HG02870 (cell line): ENCODE measurements at regions not wholly inside any gene's neighbourhood (a gene's known extent, or its start where the extent isn't known, plus 50 kb on each side); places are given as distances from the start of the nearest gene placed in this dataset.
"Not testable (repeated sequence)": the region's sequence is repeated elsewhere in the genome, so short reads cannot be mapped to it uniquely, and the experiment has no call there.

Experiments used
- ATAC-seq: cut with Tn5 transposase; IDR thresholded peaks from one replicate; pipeline ENCODE4 v1.9.1; 2021; ENCODE audit warnings: mild to moderate bottlenecking, moderate library complexity; ENCODE audit not compliant: unreplicated experiment

DNA sequence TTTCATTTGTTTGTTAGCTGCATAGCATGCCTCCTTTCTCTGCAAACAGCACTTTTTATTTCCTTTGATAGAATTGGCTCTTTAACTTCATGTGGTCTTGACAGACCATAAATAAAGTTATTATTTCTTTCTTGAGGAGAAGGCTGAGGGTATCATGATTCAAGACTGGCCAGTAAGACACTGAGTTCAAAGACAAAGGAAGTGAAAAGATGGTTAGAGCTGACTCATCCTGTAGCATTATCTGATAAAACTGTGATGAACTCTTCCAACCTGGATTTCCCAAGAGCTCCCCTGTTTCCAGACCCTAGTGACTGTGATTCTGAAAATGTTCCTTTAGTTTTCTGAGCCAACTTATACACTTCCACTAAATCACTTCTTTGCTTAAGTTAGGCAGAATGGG is 179.3 kb upstream of the FAT3 start:
- ATAC-seq: no peak

DNA sequence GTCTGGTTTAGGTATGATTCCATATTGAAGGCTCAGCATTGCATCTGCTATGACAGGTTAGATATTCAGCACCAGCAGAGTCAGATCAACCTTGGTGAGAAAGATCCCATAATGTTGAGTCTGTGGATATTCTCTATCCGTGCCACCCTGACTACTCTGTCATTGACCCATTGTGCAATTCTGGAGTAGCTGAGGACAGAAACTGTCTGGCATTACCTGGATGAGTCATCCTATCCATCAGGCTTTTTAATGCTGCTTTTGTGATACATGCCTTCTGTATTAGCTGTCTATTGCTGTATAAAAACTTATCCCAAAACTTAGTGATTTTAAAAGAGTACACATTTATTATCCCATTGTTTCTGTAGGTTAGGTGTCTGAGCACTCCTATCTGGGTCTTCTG is 189.1 kb upstream of the FAT3 start:
- no peak for ATAC-seq

DNA sequence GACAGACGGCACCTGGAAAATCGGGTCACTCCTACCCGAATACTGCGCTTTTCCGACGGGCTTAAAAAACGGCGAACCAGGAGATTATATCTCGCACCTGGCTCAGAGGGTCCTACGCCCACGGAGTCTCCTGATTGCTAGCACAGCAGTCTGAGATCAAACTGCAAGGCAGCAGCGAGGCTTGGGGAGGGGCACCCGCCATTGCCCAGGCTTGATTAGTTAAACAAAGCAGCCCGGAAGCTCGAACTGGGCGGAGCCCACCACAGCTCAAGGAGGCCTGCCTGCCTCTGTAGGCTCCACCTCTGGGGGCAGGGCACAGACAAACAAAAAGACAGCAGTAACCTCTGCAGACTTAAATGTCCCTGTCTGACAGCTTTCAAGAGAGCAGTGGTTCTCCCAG is 197.5 kb upstream of the FAT3 start:
- not testable (repeated sequence) for ATAC-seq

DNA sequence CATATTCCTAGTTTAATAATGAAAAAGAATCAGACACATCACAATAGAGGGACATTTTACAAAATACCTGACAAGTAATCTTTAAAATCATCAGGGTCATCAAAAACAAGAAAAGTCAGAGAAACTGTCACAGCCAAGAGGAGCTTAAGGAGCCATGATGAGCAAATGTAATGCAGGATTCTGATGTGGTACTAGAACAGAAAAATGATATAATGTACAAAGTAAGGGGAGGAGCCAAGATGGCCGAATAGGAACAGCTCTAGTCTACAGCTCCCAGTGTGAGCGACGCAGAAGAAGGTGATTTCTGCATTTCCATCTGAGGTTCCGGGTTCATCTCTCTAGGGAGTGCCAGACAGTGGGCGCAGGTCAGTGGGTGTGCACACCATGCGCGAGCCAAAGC is 198.0 kb upstream of the FAT3 start:
- ATAC-seq: no peak

DNA sequence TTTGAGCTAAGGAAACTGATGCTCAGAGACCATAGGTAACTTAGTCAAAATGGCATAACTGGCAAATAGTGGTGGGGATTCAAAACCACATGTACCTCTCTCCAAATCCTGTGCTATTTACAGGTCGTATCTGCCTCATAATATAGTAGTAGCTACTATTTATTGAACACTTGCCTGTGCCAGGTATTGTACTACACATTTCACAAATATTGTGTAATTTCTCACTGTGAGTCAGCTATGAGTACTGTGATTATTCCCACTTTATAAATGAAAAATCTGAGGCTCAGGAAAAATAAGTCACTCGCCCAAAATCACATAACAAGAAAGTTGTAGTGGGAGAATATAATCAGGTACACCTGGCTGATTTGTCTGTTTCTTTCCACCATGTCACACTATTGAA is 199.8 kb upstream of the FAT3 start:
- no peak for ATAC-seq

DNA sequence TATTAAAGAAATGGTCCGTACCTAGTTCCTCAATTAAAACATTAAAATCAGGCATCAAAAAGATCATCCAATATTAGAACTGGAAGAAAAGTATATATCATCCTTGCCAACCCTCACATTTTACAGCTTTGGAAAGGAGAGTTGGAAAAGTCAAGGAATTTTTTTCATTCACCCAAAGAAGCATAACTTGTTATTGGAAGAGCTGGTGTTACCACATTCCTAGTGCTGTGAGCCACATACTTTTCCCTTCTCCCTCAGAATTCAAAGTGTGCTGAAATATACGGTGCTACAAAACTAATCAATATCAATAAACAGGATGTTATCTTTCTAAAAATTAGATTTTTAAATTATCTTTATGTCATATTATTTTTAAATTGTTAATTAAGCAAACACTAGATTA is 202.1 kb upstream of the FAT3 start:
- ATAC-seq: no peak

DNA sequence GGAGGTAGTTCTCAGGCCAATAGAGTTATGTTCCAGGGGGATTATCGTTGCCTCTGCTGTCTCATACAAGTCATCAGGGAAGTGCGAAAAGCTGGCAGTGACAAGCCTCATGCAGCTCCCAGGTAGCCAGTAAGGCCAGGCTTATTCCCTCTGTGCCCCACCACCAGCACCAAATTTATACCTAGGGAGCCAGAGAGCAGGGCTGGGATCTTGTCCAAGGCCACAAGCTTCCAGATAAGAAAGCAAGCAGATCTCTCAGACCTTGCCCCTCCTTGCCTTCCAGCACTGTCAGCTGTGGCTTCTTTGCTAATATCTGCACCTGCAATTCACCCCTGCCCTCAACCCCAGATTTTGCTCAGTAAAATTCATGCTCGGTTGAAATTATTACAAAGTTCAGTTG is 206.3 kb upstream of the FAT3 start:
- no peak for ATAC-seq

DNA sequence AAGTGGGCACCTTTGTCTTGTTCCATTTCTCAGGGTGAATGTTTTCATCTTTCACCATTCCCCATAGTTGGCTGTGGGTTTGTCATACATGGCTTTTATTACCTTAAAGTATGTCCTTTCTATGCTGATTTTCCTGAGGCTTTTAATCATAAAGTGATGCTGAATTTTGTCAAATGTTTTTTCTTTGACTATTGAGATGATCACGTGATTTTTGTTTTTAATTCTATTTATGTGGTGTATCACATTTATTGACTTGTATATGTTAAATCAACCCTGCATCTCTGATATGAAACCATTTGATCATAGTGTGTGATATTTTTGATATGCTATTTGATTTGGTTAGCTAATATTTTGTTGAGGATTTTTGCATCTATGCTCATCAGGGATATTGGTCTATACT is 216.4 kb upstream of the FAT3 start:
- ATAC-seq: no peak

DNA sequence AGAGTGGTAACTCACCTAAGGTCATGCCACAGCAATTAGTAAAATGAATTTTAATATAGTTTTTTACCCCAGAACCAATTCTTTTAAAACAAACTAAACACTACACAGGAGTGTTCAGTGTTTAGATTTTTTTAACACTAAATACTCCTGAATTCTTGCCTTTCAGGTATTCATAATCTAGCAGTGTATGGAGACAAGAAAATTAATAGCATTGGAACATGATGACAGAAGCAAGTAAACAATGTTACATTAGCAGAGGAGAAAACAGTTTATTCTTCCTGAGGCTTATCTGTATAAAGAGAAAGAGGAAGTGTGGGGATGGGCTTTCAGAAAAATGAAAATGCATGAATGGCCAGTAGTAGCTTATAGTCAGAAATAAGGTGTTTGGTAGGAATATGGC is 222.1 kb upstream of the FAT3 start:
- no peak for ATAC-seq

DNA sequence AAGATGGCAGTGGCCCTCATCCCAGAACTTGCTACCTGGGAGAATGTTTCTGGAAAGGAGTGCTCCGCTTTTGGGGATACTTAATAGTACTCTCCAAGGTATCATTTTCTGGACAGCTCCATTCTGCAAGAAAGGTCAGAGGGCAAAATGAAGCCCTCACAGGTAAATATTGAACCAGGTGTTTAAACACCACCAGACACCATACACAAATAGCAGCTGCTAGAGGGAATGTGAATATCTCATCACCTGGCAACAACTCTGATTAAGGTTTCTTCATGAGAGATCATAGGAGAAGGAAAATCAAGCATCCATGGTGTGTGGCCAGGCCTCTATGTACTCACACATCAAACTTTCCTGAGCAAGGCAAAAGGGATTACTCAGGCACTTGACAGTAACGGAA is 226.1 kb upstream of the FAT3 start:
- no peak for ATAC-seq

DNA sequence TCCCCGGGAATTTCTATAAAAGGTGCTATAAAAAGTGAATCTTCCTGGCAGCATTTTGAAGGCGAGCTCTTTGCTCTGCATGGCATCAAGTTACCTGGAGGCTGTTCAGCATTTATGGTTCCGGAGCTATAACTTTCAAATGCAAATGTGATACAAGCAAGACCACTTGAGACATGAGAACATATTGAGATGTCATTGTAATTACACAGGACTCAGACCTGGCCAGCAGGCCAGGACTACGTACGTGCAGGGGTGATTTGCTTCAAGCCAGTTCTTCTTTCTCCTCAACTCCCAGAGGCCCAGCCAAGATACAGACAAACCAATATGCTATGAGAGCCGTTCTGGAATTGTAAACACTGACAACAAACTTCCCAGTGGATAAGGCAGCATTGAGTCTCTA is 227.4 kb upstream of the FAT3 start:
- no peak for ATAC-seq

DNA sequence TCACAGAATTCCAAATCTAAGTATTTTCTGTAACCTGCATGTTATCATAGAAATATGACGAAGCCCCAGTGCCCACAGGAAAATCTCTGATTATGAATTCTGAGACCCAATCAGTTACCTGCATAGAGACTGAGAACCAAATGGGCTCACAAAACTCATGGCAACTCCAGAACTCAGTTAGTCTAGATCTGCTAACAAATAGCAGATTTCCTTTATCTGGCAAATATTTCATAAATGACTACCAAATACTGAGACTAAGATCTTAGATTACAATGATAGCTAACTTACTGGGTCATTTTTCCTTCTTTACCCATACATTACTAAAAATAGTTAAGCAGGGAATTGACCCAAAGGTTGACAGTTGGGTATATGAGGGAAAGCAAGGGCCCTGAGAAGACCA is 228.1 kb upstream of the FAT3 start:
- ATAC-seq: no peak

DNA sequence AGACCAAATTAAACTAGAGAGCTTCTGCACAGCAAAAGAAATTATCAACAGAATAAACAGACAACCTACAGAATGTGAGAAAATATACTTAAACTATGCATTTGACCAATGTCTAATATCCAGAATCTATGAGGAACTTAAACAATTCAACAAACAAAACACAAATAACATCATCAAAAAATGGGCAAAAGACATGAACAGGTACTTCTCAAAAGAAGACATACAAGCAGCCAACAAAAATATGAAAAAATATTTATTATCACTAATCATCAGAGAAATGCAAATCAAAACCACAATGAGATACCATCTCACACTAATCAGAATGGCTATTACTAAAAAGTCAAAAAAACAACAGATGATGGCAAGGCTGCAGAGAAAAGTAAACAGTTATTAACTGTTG is 236.2 kb upstream of the FAT3 start:
- not testable (repeated sequence) for ATAC-seq

DNA sequence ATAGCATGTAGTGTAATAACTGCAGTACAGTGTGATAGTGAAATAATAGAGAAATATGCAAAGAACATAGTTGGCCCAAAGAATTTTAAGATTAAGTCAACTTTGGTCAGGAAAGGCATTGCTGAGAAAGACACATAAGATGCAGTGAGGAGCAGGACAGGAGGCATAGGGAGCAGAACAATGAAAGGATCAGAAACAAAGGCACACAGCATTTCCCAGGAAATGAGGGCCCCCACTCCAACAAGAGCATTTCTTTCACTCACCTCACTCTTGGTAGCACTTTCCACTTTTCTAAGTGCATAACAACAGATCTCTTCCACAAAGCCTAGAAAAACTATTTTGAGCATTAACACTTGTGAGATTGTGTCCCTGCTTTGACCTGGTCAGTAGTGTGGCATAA is 238.4 kb upstream of the FAT3 start:
- no peak for ATAC-seq

DNA sequence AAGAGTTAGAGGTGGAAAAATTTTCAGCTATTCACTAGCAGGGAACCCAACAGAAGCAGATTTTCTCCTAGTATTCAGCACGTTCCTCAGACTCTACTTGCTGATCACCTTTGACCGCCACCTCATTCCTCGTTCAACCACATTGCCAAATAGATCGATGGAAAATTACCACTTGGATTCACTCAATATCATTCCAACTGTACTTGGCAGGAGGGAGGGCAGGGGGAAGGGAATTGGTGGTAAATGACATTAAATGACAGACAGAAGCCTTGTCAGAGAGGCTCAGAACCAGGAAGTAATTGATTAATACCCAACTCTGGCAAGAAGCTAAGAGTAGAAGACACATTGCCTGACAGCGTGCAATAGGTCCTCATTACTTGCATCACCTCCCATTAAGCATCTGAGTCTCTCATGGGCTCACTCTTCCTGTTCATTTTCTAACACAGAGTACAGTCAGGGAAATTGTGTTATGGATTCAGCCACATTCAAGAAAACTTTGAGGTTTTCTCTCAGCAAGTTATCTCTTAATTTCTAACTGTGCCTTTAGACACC is 240.5 kb upstream of the FAT3 start:
- no peak for ATAC-seq

DNA sequence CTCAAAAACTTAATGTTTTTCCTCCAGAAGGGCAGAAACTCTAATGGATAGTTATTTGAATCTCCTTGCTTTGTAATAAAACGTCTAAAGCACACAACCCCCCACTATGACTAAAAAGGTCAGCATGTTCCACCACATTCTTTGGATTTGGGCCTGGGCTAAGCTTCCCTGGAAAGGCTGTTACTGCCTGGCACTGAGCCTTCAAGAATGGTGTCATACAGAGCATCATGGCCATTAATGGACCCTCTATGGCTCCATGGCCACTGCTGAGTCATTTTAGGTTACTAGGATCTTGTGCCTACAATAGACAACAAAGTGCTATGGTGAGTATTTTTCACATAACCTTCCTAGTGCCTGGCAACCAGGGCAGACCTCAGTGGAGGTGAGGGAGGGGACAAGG is 242.6 kb upstream of the FAT3 start:
- no peak for ATAC-seq

DNA sequence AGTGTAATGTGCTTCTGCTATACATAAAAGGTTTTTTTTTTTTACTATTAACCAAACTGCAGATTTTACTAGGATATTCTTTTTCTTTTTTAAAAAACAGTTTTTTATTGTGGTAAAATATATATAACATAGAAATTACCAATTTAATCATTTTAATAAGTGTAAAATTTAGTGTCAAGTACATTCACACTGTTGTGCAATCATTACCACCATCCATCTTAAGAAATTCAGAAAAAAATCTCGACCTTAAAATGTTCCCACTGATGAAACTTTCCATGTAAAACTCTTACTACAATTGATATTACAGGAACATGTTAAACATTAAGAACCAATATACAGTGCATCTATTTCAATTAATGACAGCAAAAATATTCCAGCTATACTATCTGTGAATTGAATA is 244.8 kb upstream of the FAT3 start:
- no peak for ATAC-seq

DNA sequence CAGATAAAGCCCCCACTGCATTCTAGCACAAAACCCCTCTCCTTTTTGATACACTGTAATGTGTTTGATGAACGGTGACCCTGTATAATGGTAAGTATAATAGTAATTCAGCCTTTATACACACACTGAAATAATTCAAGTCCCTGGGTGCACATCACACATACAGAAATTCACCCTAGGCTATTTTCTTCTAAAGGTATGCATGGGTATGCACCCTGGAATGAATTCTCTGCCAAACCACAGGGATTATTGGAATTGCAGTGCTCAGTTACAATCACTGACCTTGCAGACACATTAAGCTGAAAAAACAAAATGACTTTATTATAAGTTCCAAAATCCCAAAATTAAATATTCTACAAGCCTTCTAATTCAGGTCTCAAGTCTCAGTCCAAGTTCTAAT is 245.9 kb upstream of the FAT3 start:
- ATAC-seq: no peak

DNA sequence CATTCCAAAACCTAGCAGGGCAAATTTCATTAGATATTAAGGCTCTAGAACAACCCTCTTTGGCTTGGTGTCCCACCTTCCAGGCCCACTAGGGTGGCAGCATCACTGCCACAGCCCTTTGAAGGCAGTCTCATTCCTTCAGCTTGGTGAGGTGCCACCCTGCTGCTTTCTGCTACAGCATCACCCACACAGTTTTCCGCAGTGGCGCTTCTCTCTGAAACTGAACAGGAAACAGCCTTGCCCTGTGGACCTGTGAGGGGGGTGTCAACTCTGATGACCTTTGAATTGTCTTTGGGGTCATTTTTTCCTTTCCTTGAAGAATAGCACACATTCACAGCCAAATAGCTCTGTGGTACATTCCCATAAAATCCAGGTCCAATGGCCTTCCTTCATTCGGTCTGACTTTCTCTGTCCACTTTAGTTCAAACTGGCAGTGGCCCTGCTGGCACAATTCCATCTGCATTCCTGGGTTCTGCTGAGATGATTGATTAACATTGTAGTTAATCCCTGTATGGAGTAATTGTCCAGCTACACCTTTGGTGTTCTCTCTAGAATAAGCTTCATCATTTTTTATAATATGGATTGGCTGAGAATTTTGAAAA is 251.9 kb upstream of the FAT3 start:
- ATAC-seq: no peak

DNA sequence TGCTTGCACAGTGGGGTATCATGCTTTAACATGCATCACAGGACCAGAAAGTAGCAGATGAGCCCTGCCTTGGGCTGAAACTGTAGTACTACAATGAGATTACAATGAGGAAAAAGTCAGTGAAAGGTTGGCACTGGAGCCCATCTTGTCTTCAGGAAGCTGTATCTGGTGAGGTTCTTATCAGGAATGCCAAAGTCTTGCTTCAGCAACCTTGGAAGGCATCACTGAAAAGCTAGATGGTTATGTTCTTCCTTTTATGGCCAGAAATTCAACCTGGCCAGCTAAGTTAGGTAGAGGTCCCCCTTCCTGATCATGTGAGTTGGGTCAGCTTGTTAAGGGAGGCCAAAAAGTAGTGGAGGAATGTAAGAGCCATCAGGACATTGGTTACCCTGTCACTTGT is 254.0 kb upstream of the FAT3 start:
- ATAC-seq: no peak

DNA sequence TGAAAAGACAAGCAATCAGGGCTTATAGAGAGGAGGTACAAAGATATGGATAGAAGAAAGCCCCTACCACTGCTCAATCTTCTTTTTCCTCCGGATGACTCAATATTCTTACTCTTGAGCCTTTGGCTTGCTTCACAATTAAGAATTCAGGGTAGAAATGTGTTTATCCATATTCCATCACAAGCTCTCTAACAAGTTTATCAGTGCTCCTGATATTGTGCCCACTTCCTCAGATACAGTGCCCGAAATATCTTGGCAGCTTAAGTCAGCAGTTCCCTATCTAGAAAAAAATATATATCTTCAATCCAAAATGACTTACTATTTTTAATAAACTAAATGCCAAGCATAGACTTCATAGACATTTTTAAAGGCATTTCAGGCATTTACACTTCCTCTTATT is 255.1 kb upstream of the FAT3 start:
- ATAC-seq: no peak

DNA sequence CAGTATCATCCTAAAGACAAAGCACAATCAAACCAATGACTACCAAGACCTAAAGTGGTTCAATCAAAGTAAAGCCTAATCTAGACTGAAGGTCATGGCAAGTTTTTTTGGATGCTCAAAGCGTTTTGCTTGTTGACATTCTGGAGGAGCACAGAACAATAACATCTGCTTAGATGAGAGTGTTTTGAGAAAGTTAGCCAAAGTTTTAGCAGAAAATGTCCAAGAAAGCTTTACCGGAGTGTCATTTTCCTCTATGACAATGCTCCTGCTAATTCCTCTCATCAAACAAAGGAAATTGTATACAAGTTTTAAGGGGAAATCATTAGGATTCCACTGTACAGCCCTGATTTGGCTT is 256.9 kb upstream of the FAT3 start:
- ATAC-seq: no peak

DNA sequence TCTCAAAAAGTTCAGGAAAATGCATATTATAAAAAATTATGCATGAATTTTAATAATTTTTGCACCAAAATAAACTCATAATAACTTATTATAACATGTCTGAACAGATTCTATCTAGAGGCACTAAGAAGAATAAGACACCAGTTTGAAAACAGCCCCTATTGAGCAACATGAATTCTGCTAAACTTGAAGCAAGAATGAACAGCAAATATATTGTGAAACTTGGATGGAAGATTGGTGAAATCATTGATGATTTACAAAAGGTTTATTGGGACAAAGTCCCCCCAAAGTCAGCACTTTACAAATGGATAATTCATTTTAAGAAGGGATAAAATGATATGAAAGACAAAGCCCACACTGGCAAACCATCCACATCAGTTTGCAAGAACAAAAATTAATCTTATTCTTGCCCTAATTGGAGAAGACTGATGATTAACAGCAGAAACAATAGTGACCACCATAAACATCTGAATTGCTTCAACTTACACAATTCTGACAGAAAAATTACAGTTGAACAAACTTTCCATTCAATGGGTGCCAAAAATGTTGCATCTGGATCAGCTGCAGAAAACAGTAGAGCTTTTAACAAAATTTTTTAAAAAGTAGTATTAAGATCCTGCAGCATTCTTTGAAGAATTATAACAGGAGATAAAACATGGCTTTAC is 257.5 kb upstream of the FAT3 start:
- ATAC-seq: no peak
